GM03348 (cell line): ENCODE measurements at regions not wholly inside any gene's neighbourhood (a gene's known extent, or its start where the extent isn't known, plus 50 kb on each side); places are given as distances from the start of the nearest gene placed in this dataset.
A peak's percentile ranks its signal among the peaks of the same experiment; 100 is the strongest.

Experiments
- DNase-seq: peaks from one replicate; pipeline ENCODE4 v3.0.0; 2012; ENCODE audit warnings: low spot score

DNA sequence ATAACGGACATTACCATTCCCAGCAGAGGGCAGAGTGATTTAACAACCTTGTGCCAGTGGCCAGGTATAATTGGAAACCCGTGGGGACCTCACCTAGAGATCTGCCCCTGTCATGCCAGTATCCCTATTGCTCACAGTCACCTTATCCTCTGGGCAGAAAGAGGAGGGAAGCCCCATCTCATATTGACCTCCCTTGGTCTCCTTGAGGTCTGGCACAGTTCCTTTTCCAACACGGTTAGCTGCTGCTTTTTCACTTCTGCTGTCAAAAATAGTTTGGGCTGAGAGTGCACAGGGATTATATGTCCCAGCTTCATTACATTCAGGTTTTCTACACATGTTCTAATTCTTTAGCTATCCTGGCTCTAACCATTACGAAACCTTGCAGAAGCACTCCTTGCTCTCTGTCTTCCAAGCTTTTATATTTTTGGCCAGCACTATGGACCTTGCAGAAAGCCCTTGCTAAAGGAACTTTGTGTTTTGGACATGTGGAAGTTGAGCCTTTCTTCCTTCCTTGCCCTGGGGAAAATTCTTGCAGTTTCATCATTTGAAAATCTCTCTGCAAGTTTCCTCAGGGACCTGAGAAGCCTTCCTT, 111.7 kb upstream of the MIS18BP1 start:
- DNase-seq: no peak

GRCh38 chr14:45362505-45362904, 109.5 kb upstream of the MIS18BP1 start:
- no peak for DNase-seq

GRCh38 chr14:45361727-45362126, 108.7 kb upstream of the MIS18BP1 start:
- no peak for DNase-seq

DNA sequence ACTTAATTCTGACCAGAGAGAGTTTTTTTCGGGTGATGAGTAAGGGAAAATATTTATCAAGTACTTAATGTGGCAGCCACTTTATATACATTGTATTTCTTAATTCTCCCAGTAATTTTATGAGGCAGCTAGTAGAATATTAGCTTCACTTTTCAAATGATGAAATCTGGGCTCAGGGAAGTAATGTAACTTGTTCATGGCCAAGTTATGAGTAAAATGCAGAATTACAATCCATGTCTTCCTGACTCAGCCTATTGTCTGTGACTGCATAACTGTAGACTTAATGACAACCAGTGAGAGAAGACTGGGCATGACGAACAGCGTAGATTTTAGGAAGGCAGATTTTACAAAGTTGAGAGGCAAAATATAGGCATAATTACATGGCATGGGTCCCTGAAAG, 106.7 kb upstream of the MIS18BP1 start:
- peak; percentile 45 for DNase-seq

DNA sequence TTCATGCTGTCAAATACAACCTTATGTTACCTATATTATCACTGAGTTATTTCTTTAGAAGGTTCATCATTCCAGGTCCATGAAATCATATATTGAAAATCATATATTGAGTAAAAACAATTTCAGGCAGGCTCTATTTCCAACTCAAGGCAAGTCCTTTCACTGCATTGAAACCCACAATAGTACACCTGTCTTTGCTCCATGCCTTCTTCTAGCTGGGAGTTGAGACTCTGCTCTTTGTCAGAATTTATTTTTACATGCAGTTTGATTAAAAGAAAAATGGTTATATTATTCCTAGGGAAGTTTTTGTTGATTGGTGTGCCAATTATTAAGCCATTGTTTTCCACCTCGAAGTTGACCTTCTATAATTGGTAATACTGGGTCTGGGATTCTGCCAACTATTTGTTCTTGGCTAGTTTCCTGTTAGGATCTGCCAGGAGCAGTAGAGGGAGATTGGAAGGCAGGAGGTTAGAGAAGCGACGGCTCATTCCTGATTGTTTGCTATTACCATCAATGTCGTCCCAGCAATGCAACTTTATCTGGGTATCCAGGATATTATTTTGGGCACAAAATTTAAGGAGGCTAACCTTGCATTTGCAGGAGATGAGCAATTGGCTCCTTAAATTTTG, 79.5 kb upstream of the MIS18BP1 start:
- DNase-seq: no peak

GRCh38 chr14:45308745-45309397, 55.9 kb upstream of the MIS18BP1 start:
- DNase-seq: no peak
